H7 (cell line): ENCODE measurements at regions not wholly inside any gene's neighbourhood (a gene's known extent, or its start where the extent isn't known, plus 50 kb on each side); places are given as distances from the start of the nearest gene placed in this dataset.

Experiments used
- DNase-seq: peaks from one replicate; pipeline ENCODE4 v3.0.0; 2012
- H3K27me3 ChIP-seq: 2 replicates; pipeline ENCODE4 v1.6.0; 2011; ENCODE audit warnings: mild to moderate bottlenecking, low read length; ENCODE audit not compliant: control insufficient read depth, insufficient read depth
- H3K36me3 ChIP-seq: replicated peaks from 2 replicates; pipeline ENCODE4 v1.5.1; 2011; ENCODE audit warnings: low read length; ENCODE audit not compliant: control insufficient read depth, insufficient read depth
- H3K4me3 ChIP-seq: 2 replicates; pipeline ENCODE4 v1.5.1; 2011; ENCODE audit warnings: low read depth, mild to moderate bottlenecking, control low read depth, low read length, moderate library complexity; ENCODE audit not compliant: insufficient read depth

DNA sequence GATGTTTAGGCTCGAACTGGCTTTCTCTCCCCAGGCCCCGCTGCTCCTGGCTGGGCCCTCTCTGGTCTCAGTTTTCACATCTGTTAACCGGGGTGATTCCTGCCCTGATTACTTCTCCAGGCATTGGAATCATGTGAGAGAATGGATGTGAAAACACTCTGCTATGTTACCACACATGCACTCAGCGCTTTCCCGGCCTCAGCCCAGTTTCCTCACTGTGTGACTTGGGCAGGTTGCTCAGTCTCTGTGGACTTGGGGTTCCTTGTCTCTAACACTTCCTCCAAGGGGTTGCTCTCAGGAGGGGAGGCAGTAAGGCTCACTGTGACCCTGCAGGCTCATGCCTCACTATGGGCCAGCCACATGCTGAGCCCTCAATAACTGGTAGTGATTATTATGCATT lies 230.4 kb upstream of the HS6ST1 start:
- H3K27me3 ChIP-seq: no peaks in the 10 kb centered on the region
- no peak overlapping the region for H3K4me3 ChIP-seq
- no peak for DNase-seq
- H3K36me3 ChIP-seq: no peaks in the 10 kb centered on the region

DNA sequence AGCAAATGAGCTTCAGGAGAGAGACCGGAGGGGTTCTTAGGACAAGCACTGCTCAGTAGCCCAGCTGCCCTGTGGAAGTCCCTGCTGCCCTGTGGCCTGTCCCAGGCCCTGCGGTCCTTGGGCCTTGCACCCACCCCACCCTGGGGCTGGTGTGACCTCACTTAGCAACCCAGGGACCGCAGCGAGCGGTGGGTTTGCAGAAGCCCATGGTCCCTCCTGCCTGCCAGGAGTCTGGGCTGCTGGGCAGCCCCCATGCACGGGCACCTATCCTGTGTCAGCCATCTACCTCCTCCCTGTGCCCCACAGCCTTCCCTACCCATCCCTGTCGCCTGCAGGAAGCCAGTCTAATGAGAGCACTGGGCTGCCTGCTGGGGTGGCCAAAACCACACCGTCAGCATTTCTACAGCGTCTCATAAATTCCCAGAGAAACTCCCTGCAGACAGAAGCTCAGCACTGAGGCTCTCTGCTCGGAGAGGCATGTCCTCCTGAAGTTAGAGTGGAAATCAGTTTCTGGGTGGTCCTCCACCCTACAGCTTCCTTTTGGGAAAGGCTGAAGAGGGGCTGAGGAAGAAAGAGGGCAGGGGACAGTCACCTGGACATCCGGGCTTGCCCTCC lies 231.1 kb upstream of the HS6ST1 start:
- H3K4me3 ChIP-seq: no peak overlapping the region
- H3K27me3 ChIP-seq: no peaks in the 10 kb centered on the region
- H3K36me3 ChIP-seq: no peaks in the 10 kb centered on the region
- no peak for DNase-seq

DNA sequence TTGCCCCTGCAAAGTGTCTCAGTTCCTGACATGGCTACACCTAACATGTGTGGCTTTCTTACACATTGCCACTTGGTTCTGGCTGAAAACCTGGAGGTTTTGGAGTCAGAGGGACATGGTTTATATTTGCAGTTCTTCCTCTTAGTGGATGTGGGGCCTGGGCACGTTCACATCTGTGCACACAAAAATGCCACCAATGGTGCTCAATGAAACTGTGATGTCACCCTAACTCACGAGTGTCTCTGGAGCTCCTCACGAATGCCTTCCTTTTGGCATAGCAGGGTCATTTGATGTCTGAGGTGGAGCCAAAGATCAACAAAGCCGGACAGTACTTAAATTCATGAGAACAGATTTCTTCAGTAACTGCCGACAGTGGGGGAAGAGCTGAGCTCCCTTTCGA lies 231.7 kb upstream of the HS6ST1 start:
- Histone ChIP-seq H3K4me3 (no peak overlapping the region), H3K27me3 (no peaks in the 10 kb centered on the region), H3K36me3 (no peaks in the 10 kb centered on the region)
- no peak for DNase-seq

DNA sequence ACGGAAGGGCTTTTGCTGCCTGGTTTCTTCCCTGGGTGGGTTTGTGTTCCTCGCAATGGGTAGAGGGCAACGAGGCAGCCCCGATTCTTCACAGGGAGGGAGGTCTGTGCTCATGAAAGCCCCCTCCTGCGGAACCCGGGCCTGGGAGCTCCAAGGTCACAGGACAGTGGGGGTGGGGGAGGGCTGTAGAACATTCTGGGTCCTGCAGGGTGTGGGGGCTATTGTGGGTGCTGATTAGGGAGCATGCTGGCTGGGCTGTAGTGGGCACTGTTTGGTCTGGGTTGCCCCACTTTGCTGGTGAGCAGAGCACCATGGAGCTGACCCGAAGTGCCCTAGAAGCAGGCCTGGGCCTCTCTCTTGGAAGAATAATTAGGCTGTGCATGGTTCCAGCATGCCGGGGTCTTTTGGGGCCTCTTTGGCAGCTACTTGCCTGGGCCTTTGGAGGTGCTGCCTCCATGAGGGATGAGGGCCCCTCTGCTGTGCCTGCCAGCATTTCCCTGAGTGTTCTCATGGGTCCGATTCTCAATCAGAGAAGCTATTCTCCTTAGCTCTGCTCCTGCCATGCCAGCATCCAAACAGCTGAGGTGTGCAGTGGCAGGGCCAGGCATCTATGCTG lies 232.2 kb upstream of the HS6ST1 start:
- H3K36me3 ChIP-seq: no peaks in the 10 kb centered on the region

DNA sequence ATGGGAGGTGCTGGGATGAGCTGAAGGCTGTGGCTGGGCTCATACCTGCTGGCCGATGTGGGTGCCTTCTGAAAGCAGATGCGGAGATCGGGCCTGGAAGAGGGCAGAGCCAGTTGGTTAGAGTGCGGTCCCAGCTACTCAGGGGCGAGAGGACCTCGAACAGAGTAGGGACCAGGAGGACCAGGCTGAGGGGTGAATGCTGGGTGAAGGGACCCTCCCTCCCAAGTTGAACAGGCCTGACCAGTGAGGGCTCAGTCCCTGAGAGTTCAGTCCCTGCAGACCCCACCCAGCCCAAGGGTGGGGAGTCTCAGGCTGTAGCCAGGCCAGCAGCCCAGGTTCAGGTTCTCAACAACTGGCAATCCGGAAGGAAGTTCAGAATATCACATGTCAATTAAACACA lies 232.8 kb upstream of the HS6ST1 start:
- Histone ChIP-seq H3K27me3 (no peaks in the 10 kb centered on the region), H3K4me3 (no peak overlapping the region), H3K36me3 (no peaks in the 10 kb centered on the region)
- DNase-seq: no peak

More for the DNA sequence above, 232.2 kb upstream of the HS6ST1 start:
- Histone ChIP-seq H3K27me3 (no peaks in the 10 kb centered on the region), H3K4me3 (no peak overlapping the region)
- no peak for DNase-seq

DNA sequence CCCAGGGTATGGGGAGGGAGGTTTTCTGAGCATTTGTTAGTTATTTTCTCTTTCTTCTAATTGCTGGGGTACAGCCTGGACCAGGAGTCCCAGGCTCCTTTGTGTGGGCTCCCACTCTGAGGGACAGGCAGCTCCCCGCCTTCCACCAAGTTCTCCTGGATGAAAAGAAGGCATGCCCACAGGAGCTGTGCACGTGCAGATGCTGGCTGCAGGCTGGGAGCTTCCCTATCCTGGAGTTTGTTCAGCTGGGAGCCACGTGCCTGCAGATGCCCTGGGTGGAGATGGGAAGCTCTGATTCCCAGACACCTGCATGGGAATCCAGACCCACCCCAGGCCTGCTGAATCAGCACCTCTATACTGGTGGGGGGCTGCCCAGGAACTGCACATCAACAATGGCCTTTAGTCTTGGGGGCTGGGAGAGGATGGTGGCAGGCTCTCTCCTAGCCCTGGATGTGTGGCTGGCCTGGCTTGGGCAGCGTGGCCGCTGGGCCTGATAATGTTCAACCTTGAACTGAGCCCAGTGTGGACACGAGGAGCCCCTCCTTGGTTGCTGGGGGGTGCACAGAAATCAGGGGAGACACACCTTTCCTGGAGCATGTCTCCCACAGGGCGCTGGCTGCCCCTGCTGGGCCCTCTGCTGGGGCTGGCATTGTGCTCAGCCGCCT lies 233.6 kb upstream of the HS6ST1 start:
- Histone ChIP-seq H3K27me3 (no peaks in the 10 kb centered on the region), H3K36me3 (no peaks in the 10 kb centered on the region), H3K4me3 (no peak overlapping the region)
- no peak for DNase-seq

DNA sequence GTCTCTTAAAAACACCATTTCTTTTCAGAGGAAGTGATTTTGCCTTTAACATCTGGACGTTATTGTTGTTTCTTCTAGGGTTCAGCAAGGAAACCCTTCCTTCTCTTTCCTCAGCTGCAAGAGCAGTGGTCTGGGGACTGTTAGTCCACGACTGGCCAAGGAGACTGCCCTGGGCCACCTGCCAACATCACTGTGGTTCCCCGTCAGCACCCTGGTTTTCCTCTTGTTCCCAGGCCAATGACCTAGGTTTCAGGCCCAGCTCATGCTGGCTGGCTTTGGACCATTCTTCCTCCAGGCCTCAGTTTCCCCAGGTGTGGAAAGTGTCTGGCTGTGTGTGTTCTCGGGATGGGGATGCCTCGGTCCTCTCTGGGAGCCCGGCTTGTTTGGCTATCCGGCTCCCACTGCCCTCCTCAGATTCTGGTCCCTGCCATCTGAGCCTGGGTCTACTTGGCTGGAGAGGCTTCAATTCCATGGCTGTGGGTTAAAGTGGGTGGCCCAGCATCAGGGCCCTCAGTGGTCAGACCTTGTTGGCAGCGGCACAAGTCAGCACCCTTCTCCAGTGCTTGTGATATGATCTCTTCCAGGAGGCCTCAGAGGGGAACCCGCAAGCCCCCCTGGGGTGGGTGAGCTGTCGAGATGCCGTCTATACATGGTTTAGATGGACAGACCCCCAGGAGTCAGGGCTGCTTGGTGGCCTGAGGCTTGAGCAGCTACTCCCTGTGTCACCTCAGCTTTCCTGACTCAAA lies 234.3 kb upstream of the HS6ST1 start:
- DNase-seq: no peak
- H3K27me3 ChIP-seq: no peaks in the 10 kb centered on the region
- no peak overlapping the region for H3K4me3 ChIP-seq
- H3K36me3 ChIP-seq: no peaks in the 10 kb centered on the region

DNA sequence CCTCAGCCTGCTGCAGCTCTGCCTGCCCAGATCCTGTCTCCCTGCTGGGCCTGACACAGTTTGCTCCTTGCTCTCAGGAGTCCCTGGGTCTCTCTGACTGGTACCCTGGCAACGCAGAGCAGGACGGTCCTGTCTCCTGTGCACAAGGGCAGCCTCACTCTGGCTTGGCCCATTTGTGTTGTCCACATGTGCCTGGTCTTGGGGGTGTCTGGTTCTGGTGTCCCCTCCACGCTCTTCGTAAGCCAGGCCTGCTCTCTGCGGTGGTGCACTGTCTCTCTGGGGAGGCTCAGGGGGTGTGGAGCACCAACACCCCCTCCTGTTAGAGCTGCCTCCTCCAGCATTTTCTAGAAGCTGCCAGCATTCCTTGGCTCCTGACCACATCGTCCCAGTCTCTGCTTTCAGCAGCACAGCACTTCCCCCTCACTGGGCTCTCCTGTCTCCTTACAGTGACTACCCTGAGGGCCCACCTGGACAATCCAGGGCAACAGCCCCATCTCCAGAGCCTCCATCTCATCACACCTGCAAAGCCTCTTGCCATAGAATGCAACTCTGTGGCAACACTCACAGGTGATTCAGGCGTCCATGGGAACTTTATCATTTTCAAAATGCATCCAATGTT lies 235.6 kb upstream of the HS6ST1 start:
- Histone ChIP-seq H3K27me3 (no peaks in the 10 kb centered on the region), H3K4me3 (no peak overlapping the region), H3K36me3 (no peaks in the 10 kb centered on the region)
- DNase-seq: no peak

DNA sequence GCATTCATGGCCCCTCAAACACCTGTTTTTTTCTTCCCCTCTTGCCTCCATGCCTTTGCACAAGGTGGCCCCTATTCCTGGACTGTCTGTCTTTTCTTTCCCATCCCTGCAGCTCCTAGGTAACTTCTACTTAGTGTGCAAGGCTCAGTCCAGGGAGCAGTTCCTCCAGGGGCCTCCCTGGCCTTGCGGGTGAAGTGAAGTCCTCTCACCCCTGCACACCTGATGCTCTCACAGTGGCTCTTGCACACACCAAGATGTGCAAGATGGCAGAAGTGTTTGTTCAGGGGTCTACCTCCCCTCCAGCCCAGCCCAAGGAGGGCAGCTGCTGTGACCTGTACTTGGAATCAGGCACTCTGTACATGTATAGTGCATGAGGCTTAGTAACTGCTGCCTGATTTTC lies 236.8 kb upstream of the HS6ST1 start:
- Histone ChIP-seq H3K27me3 (no peaks in the 10 kb centered on the region), H3K36me3 (no peaks in the 10 kb centered on the region), H3K4me3 (no peak overlapping the region)
- DNase-seq: no peak

DNA sequence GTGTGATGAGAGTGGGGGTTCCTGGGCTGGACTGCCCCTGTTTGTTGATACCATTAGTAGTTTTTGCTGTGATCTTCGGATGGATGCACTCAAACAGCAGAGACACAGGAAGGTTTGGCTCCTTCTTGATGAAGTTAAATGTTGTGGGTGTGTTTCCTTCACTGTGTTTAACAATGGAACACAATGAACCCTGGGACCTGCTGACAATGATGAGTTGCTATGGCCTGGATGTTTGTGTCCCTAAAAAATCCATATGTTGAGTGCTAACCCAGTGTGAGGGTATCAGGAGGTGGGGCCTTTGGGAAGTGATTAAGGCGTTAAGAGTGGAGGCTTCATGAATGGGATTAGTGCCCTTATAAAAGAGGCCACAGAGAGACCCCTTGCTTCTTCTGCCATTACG lies 237.4 kb upstream of the HS6ST1 start:
- H3K27me3 ChIP-seq: no peaks in the 10 kb centered on the region
- no peak for DNase-seq
- no peak overlapping the region for H3K4me3 ChIP-seq
- no peaks in the 10 kb centered on the region for H3K36me3 ChIP-seq

DNA sequence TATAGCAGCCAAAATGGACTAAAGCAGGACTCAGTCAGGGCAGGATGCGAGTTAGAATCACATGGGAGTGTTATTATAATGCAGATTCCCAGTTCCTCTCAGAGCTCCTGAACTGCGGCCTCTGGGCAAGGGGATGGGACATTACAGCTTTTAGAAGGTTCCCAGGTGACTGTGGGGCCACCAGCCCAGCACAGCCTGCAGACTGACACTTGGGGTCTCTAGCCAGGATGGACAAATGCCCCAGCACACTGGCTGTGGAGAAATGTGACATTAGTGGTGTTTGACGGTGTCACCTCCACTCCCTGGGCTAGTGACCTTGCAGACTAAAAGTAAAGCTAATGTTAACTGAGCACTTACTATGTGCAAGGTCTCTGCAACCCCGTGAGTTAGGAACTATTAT lies 238.0 kb upstream of the HS6ST1 start:
- no peak overlapping the region for H3K4me3 ChIP-seq
- H3K36me3 ChIP-seq: no peaks in the 10 kb centered on the region
- no peak for DNase-seq
- H3K27me3 ChIP-seq: no peaks in the 10 kb centered on the region

DNA sequence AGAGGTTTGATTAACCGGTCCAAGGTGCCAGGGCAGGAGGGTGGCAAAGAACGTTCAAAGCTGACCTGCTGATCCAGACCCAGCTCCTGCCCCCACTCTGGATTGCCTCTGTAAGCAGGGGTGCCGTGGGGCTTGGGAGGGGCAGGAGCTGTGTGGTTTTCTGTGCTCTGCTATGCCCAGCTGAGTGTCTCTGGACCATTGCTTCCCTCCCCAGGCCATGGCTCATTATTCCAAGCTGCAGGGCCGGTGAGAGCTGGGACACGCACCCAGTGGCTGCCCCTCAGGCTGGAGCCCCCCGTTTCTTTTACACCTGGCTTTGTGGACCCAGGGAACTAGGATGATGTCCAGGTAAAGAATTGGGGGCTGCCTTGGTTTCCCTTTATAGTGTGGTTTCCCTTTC lies 238.4 kb upstream of the HS6ST1 start:
- H3K36me3 ChIP-seq: no peaks in the 10 kb centered on the region
- no peaks in the 10 kb centered on the region for H3K27me3 ChIP-seq
- H3K4me3 ChIP-seq: no peak overlapping the region
- no peak for DNase-seq

DNA sequence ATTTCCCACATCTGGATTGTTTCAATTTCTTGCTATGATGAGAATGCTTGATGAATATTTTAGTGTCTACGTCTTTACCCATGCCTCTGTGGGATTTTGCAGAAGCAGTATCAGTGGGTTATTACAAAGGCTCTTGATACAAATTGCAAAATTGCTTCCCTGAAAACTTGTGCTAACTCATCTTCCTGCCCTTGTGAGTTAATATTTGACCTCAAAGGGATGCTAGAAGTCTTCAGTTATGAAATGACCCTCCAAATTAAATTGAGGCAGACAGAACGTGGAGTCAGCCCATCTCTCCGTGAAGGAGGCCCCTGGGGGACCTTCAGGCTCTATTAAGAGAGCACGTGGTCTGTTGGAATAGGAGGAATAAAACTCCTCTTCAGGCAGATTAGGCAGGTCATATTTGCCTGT lies 239.2 kb upstream of the HS6ST1 start:
- Histone ChIP-seq H3K4me3 (no peak overlapping the region), H3K36me3 (no peaks in the 10 kb centered on the region), H3K27me3 (no peaks in the 10 kb centered on the region)
- DNase-seq: no peak

DNA sequence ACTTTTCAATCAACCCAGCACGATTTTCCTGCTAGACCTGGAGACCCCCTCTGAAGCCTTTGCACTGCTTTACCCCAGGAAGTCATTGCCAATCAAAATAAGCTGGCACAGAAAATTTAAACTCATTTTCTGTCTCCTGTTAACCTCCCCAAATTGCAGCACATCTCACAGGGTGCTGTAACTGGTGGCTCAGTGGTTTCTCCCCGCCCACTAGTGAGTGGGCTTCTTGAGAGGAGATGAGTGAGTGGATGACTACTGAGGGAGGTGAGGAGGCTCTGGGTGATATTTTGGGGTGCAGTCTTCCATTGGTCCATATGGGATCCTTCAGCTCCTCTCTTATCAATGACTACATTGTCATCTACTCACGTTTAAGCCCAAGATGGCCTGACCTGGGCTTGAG lies 239.8 kb upstream of the HS6ST1 start:
- H3K4me3 ChIP-seq: no peak overlapping the region
- no peaks in the 10 kb centered on the region for H3K36me3 ChIP-seq
- H3K27me3 ChIP-seq: no peaks in the 10 kb centered on the region
- no peak for DNase-seq
